CD4-positive, alpha-beta T cell (primary cell): ENCODE measurements at regions not wholly inside any gene's neighbourhood (a gene's known extent, or its start where the extent isn't known, plus 50 kb on each side); places are given as distances from the start of the nearest gene placed in this dataset.

Source experiments
- ATAC-seq: fragments of 200-7000 bp; cut with Tn5 transposase; one replicate; pipeline ENCODE4 v1.10.0; 2022; ENCODE audit warnings: mild to moderate bottlenecking; ENCODE audit not compliant: poor library complexity
- CTCF ChIA-PET: fragments of 350-600 bp; sonication (Branson Sonifier 250); formaldehyde crosslinking; loops from one replicate; lab custom pipeline; 2021; ENCODE audit warnings: antibody characterized with exemption, inconsistent platforms; lab: Charles Lee
- POLR2A ChIA-PET: fragments of 350-600 bp; sonication (Branson Sonifier 250); formaldehyde crosslinking; loops from one replicate; lab custom pipeline; 2021; ENCODE audit warnings: antibody characterized with exemption, inconsistent platforms; lab: Charles Lee
- DNase-seq, 14 experiments: peaks; one replicate each; pipeline ENCODE4 v3.0.0-alpha.2; 2013 to 2020; ENCODE audit warnings: mixed read lengths in 2 of 14
- H3K27ac ChIP-seq, 2 donors: one replicate each; pipeline versions ENCODE4 v1.5.1 to v1.7.0; 2013; ENCODE audit warnings: low read length in 2 of 2, low read depth in 1 of 2, mild to moderate bottlenecking in 1 of 2
- H3K27me3 ChIP-seq, 2 experiments: 1 replicate in 1 of 2; 2 replicates in 1 of 2; pipeline versions ENCODE4 v1.6.1 to v1.7.0; 2013; ENCODE audit warnings: low read length in 2 of 2, control low read depth in 1 of 2, mild to moderate bottlenecking in 1 of 2, moderate library complexity in 1 of 2; ENCODE audit not compliant: insufficient read depth in 2 of 2, control insufficient read depth in 1 of 2
- H3K36me3 ChIP-seq: one replicate; pipeline ENCODE4 v1.6.1; 2013; ENCODE audit warnings: low read length, control low read depth; ENCODE audit not compliant: insufficient read depth
- H3K4me1 ChIP-seq: one replicate; pipeline ENCODE4 v1.6.1; 2013; ENCODE audit warnings: low read length, control low read depth; ENCODE audit not compliant: insufficient read depth
- H3K4me3 ChIP-seq: one replicate; pipeline ENCODE4 v1.5.1; 2013; ENCODE audit warnings: mild to moderate bottlenecking, low read length, moderate library complexity
- H3K9me3 ChIP-seq, 2 experiments: 1 replicate in 1 of 2; 2 replicates in 1 of 2; pipeline versions ENCODE4 v1.6.1 to v1.7.0; 2013; ENCODE audit warnings: low read length in 2 of 2, mild to moderate bottlenecking in 2 of 2, control low read depth in 1 of 2, moderate library complexity in 1 of 2; ENCODE audit not compliant: control insufficient read depth in 1 of 2, insufficient read depth in 1 of 2
- H3K27ac Mint-ChIP-seq: one replicate; pipeline ENCODE4 v1.8.0; 2020; ENCODE audit warnings: mixed read lengths
- H3K27me3 Mint-ChIP-seq: one replicate; pipeline ENCODE4 v1.8.0; 2021; ENCODE audit warnings: mixed read lengths
- H3K36me3 Mint-ChIP-seq: one replicate; pipeline ENCODE4 v1.8.0; 2021; ENCODE audit warnings: low read depth, mixed read lengths
- H3K4me1 Mint-ChIP-seq: one replicate; pipeline ENCODE4 v1.8.0; 2021; ENCODE audit warnings: low read depth, mixed read lengths
- H3K4me3 Mint-ChIP-seq: one replicate; pipeline ENCODE4 v1.8.0; 2020; ENCODE audit warnings: mild to moderate bottlenecking, mixed read lengths
- H3K9me3 Mint-ChIP-seq: one replicate; pipeline ENCODE4 v1.8.0; 2020; ENCODE audit warnings: mixed read lengths
- CTCF ChIP-seq: fragments of 200-600 bp; IDR thresholded peaks from one replicate; pipeline ENCODE4 v1.8.0; 2022; ENCODE audit warnings: antibody characterized with exemption, mild to moderate bottlenecking
- intact Hi-C, 2 experiments: fragments of 100-400 bp; cut with DNase I in 1 of 2; cut with micrococcal nuclease in 1 of 2; formaldehyde crosslinking; loops; one replicate each; pipeline versions ENCODE4 v1.15.1 to v1.9.0; 2023 to 2025; cut with DNase I, micrococcal nuclease

- H3K4me3 ChIP-seq, result no peak overlapping the region
- no peaks in the 10 kb centered on the region for H3K9me3 Mint-ChIP-seq
- ATAC-seq (no peak), DNase-seq (no peak)
- H3K36me3 Mint-ChIP-seq, result no peaks in the 10 kb centered on the region
- POLR2A ChIA-PET, result no interaction called here
- H3K27me3 Mint-ChIP-seq, result peaks cover 58% of the 10 kb centered on the region
- peaks cover 0 to 19% of the 10 kb centered on the region in 2 experiments for H3K9me3 ChIP-seq
- H3K27ac Mint-ChIP-seq, result no peak overlapping the region
- no peak for TF ChIP-seq CTCF
- CTCF ChIA-PET, result interaction anchor here (1.1 kb wide), 1 partner anchor 29 kb away, joined by 6 read pairs; no protein-coding TSS in a partner anchor
- H3K27me3 ChIP-seq, result peaks cover 23 to 43% of the 10 kb centered on the region in 2 experiments
- intact Hi-C loops, result no loop called here
- H3K4me3 Mint-ChIP-seq, result no peak overlapping the region
- H3K4me1 ChIP-seq, result no peaks in the 10 kb centered on the region
- H3K27ac ChIP-seq, result no peak overlapping the region
- H3K4me1 Mint-ChIP-seq, result no peaks in the 10 kb centered on the region
- no peaks in the 10 kb centered on the region for H3K36me3 ChIP-seq
These were observed 498.5 kb upstream of the ZFHX3 start for GRCh38 chr16:73546341-73546845.

GRCh38 chr16:73545755-73546154 is 497.8 kb upstream of the ZFHX3 start:
- no peaks in the 10 kb centered on the region for H3K4me1 Mint-ChIP-seq
- Histone ChIP-seq H3K27me3 (peaks cover 23 to 43% of the 10 kb centered on the region in 2 experiments), H3K4me3 (no peak overlapping the region), H3K9me3 (peaks cover 0 to 23% of the 10 kb centered on the region in 2 experiments), H3K4me1 (no peaks in the 10 kb centered on the region), H3K36me3 (no peaks in the 10 kb centered on the region), H3K27ac (no peak overlapping the region)
- H3K9me3 Mint-ChIP-seq, result no peaks in the 10 kb centered on the region
- no peak overlapping the region for H3K27ac Mint-ChIP-seq
- peaks cover 63% of the 10 kb centered on the region for H3K27me3 Mint-ChIP-seq
- DNase-seq (no peak), ATAC-seq (no peak)
- H3K36me3 Mint-ChIP-seq, result no peaks in the 10 kb centered on the region
- H3K4me3 Mint-ChIP-seq, result no peak overlapping the region
- ChIA-PET POLR2A (no interaction called here), CTCF (interaction anchor here (1.1 kb wide), 1 partner anchor 30 kb away, joined by 6 read pairs; no protein-coding TSS in a partner anchor)
- no peak for TF ChIP-seq CTCF
- intact Hi-C loops, result no loop called here

GRCh38 chr16:73545290-73545689 is 497.4 kb upstream of the ZFHX3 start:
- ChIA-PET POLR2A (no interaction called here), CTCF (interaction anchor here (1.1 kb wide), 1 partner anchor 30 kb away, joined by 6 read pairs; no protein-coding TSS in a partner anchor)
- no peak for TF ChIP-seq CTCF
- no peak overlapping the region for H3K27ac Mint-ChIP-seq
- no peak for DNase-seq
- intact Hi-C loops, result no loop called here
- no peaks in the 10 kb centered on the region for H3K9me3 Mint-ChIP-seq
- H3K36me3 Mint-ChIP-seq, result no peaks in the 10 kb centered on the region
- peaks cover 23 to 43% of the 10 kb centered on the region in 2 experiments for H3K27me3 ChIP-seq
- no peak for ATAC-seq
- H3K27me3 Mint-ChIP-seq, result peaks cover 67% of the 10 kb centered on the region
- peaks cover 0 to 23% of the 10 kb centered on the region in 2 experiments for H3K9me3 ChIP-seq
- H3K36me3 ChIP-seq, result no peaks in the 10 kb centered on the region
- H3K4me3 Mint-ChIP-seq, result no peak overlapping the region
- no peak overlapping the region for H3K27ac ChIP-seq
- H3K4me1 Mint-ChIP-seq, result no peaks in the 10 kb centered on the region
- H3K4me1 ChIP-seq, result no peaks in the 10 kb centered on the region
- H3K4me3 ChIP-seq, result no peak overlapping the region
